ENCODE measurements at regions not wholly inside any gene's neighbourhood (a gene's known extent, or its start where the extent isn't known, plus 50 kb on each side); places are given as distances from the start of the nearest gene placed in this dataset.

DNA sequence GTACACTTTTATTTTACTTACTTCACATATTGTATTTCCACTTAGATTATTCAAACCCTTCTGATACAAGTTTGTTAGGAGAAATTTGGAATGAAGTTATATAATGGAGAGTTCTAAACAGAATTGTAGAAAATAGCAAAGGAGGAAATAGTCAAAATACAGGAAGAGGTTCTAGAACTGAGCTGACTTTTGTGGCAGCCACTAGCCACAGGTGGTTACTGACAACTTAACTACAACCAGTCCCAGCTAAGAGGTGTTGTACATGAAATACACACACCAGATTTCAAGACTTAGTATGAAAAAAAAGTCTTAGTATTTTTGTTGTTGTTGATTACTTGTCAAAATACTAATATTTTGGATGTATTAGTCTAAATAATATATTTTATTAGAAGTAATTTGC lies 727.4 kb upstream of the CITED2 start:
- DNase-seq = no peak
- Mint-ChIP-seq H3K4me1 (ENCODE audit: low read depth, unreplicated experiment) (peaks cover 7% of the 10 kb centered on the region), H3K27me3 (ENCODE audit: insufficient read depth, unreplicated experiment) (no peaks in the 10 kb centered on the region), H3K4me3 (ENCODE audit: unreplicated experiment) (no peak overlapping the region), H3K36me3 (ENCODE audit: insufficient read depth, unreplicated experiment) (no peaks in the 10 kb centered on the region), H3K9me3 (ENCODE audit: unreplicated experiment) (no peaks in the 10 kb centered on the region), H3K27ac (ENCODE audit: unreplicated experiment) (no peak overlapping the region)
- ChIA-PET CTCF (no interaction called here), POLR2A (no interaction called here)
- Histone ChIP-seq H3K36me3 (ENCODE audit: control insufficient read depth, insufficient read depth, low read length) (no peaks in the 10 kb centered on the region), H3K9me3 (no peaks in the 10 kb centered on the region), H3K4me1 (no peaks in the 10 kb centered on the region), H3K4me3 (ENCODE audit: low read depth, low read length) (no peak overlapping the region), H3K27me3 (replicated peaks; ENCODE audit: control insufficient read depth, insufficient read depth, low read length) (no peaks in the 10 kb centered on the region)
- BruUV-seq (replicated peaks) = no TSS peak
- TF ChIP-seq CTCF (IDR thresholded peaks at IDR 0.05; ENCODE audit: insufficient read depth in 1 of 2, low read depth in 1 of 2, low read length in 1 of 2, severe bottlenecking in 1 of 2, unreplicated experiment in 1 of 2) = no peak
- intact Hi-C loops (cut with micrococcal nuclease; ENCODE audit: unreplicated experiment) = no loop called here

DNA sequence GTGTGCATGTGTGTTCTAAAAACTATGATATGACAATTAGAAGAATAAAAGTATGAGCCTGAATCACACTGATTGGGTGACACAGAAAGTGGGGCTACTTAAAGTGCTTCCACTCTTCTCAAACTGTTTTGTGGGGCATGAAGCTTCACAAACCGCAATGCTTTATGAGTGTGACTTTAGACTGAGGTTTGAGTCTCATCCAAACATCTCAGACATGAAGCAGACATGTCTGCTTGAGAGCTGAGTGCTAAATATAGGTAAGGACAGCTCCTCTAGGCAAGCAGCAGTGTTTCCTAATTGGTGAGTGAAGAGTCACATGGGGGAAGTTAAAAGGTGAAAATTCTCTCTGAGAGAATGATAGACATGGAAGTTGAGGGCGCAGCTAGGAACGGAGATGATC lies 726.9 kb upstream of the CITED2 start:
- POLR2A ChIA-PET = no interaction called here
- Mint-ChIP-seq H3K4me1 (ENCODE audit: low read depth, unreplicated experiment) (peaks cover 7% of the 10 kb centered on the region), H3K4me3 (ENCODE audit: unreplicated experiment) (no peak overlapping the region), H3K36me3 (ENCODE audit: insufficient read depth, unreplicated experiment) (no peaks in the 10 kb centered on the region), H3K27me3 (ENCODE audit: insufficient read depth, unreplicated experiment) (no peaks in the 10 kb centered on the region), H3K27ac (ENCODE audit: unreplicated experiment) (no peak overlapping the region), H3K9me3 (ENCODE audit: unreplicated experiment) (no peaks in the 10 kb centered on the region)
- Histone ChIP-seq H3K36me3 (ENCODE audit: control insufficient read depth, insufficient read depth, low read length) (no peaks in the 10 kb centered on the region), H3K27me3 (replicated peaks; ENCODE audit: control insufficient read depth, insufficient read depth, low read length) (no peaks in the 10 kb centered on the region), H3K9me3 (no peaks in the 10 kb centered on the region), H3K4me3 (ENCODE audit: low read depth, low read length) (no peak overlapping the region), H3K4me1 (no peaks in the 10 kb centered on the region)
- CTCF ChIA-PET = no interaction called here
- no peak for TF ChIP-seq CTCF (IDR thresholded peaks at IDR 0.05; ENCODE audit: insufficient read depth in 1 of 2, low read depth in 1 of 2, low read length in 1 of 2, severe bottlenecking in 1 of 2, unreplicated experiment in 1 of 2)
- intact Hi-C loops (cut with micrococcal nuclease; ENCODE audit: unreplicated experiment) = no loop called here
- DNase-seq = no peak
- no TSS peak for BruUV-seq (replicated peaks)

- TF ChIP-seq CTCF (IDR thresholded peaks at IDR 0.05; ENCODE audit: insufficient read depth in 1 of 2, low read depth in 1 of 2, low read length in 1 of 2, severe bottlenecking in 1 of 2, unreplicated experiment in 1 of 2) = no peak
- BruUV-seq (replicated peaks) = no TSS peak
- no peak overlapping the region for H3K4me3 Mint-ChIP-seq (ENCODE audit: unreplicated experiment)
- H3K9me3 ChIP-seq = no peaks in the 10 kb centered on the region
- H3K36me3 Mint-ChIP-seq (ENCODE audit: insufficient read depth, unreplicated experiment) = no peaks in the 10 kb centered on the region
- no peaks in the 10 kb centered on the region for H3K27me3 Mint-ChIP-seq (ENCODE audit: insufficient read depth, unreplicated experiment)
- H3K36me3 ChIP-seq (ENCODE audit: control insufficient read depth, insufficient read depth, low read length) = no peaks in the 10 kb centered on the region
- CTCF ChIA-PET = no interaction called here
- no peaks in the 10 kb centered on the region for H3K27me3 ChIP-seq (replicated peaks; ENCODE audit: control insufficient read depth, insufficient read depth, low read length)
- no peaks in the 10 kb centered on the region for H3K9me3 Mint-ChIP-seq (ENCODE audit: unreplicated experiment)
- POLR2A ChIA-PET = no interaction called here
- H3K4me1 Mint-ChIP-seq (ENCODE audit: low read depth, unreplicated experiment) = no peaks in the 10 kb centered on the region
- intact Hi-C loops (cut with micrococcal nuclease; ENCODE audit: unreplicated experiment) = no loop called here
- no peaks in the 10 kb centered on the region for H3K4me1 ChIP-seq
- H3K4me3 ChIP-seq (ENCODE audit: low read depth, low read length) = no peak overlapping the region
- no peak overlapping the region for H3K27ac Mint-ChIP-seq (ENCODE audit: unreplicated experiment)
- no peak for DNase-seq
Observed at GRCh38 chr6:140095532-140095931, 721.1 kb upstream of the CITED2 start.
